H1 (cell line): ENCODE measurements at regions not wholly inside any gene's neighbourhood (a gene's known extent, or its start where the extent isn't known, plus 50 kb on each side); places are given as distances from the start of the nearest gene placed in this dataset.

Source experiments
- BCL11A ChIP-seq, 2 experiments: IDR thresholded peaks; one replicate each; pipeline ENCODE4 v1.6.1; 2011; ENCODE audit warnings: low read depth in 2 of 2, low read length in 2 of 2, mild to moderate bottlenecking in 2 of 2
- RFX5 ChIP-seq: IDR thresholded peaks from 2 replicates; pipeline ENCODE4 v1.6.1; 2011; ENCODE audit warnings: low read depth, low read length, improper control_type of control experiment, borderline replicate concordance

DNA sequence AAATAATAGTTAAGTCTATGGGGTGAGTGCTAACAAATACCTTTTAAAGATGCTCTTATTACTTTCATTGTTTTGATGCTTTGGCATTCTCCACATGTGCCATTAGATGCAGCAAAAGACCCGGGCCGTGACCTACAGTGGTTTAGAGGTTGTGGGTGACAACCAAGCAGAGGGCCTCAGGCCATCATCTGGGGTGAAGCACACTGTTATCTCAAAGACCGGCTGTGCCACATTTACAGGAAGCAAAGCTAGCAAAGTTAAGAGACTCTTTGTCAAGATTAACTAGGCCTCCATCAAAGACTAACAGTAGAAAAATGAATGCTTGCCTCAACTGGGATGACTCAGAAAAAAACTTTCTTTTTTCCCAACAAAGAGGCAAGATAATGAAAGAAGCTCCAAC, 695.3 kb downstream of the SATB2 start (continued):
- TF ChIP-seq RFX5 (no peak), BCL11A (IDR thresholded peaks at IDR 0.05; ENCODE audit: low read depth in 2 of 2, low read length in 2 of 2) (no peak)
